Panc1 (cell line): ENCODE measurements at regions not wholly inside any gene's neighbourhood (a gene's known extent, or its start where the extent isn't known, plus 50 kb on each side); places are given as distances from the start of the nearest gene placed in this dataset.

Source experiments
- CTCF ChIP-seq: fragments of 450-650 bp; IDR thresholded peaks from 2 replicates; pipeline ENCODE4 v1.5.1; 2017; ENCODE audit warnings: mild to moderate bottlenecking
- SIN3A ChIP-seq: IDR thresholded peaks from 2 replicates; pipeline ENCODE4 v1.6.1; 2012; ENCODE audit warnings: low read depth, mild to moderate bottlenecking, low read length, moderate library complexity, borderline replicate concordance; ENCODE audit not compliant: insufficient read depth

- TF ChIP-seq CTCF (no peak), SIN3A (no peak)
Observed at GRCh38 chr15:29573197-29573838, 248.9 kb downstream of the TJP1 start.
